ENCODE measurements at regions not wholly inside any gene's neighbourhood (a gene's known extent, or its start where the extent isn't known, plus 50 kb on each side); places are given as distances from the start of the nearest gene placed in this dataset.

DNA sequence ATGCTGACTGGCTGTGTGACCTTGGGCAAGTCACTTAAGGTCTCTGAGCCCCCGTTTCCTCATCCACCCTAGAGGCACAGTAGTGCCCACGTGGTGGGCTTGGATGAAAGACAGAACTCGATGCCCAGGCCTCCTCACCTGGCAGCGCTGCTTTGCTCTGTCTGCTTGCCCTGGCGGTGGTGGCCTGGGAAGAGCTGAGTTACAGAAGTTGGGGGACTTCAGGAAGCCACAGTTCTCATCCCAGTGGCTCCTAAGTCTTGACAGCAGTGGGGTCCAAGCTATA is 171.5 kb upstream of the IER5L start:
- no peak for DNase-seq
- Histone ChIP-seq H2BK5ac (ENCODE audit: low read depth, low read length, poor library complexity) (no peak overlapping the region), H2BK120ac (ENCODE audit: insufficient read depth, low read length, poor library complexity) (no peak overlapping the region), H4K91ac (ENCODE audit: low read depth, low read length) (no peak overlapping the region), H3K23ac (ENCODE audit: low read length) (no peak overlapping the region), H2AK5ac (ENCODE audit: low read length) (peak overlapping the region; percentile 78), H3K9me3 (ENCODE audit: insufficient read depth, low read depth, low read length) (no peaks in the 10 kb centered on the region), H4K12ac (ENCODE audit: low read depth, low read length) (no peak overlapping the region), H3K79me1 (ENCODE audit: low read length) (peaks cover 22% of the 10 kb centered on the region), H3K4me2 (ENCODE audit: low read length) (no peak overlapping the region), H3K36me3 (ENCODE audit: control insufficient read depth in 1 of 2, insufficient read depth in 2 of 2, low read length in 2 of 2) (no peaks in the 10 kb centered on the region), H2AFZ (ENCODE audit: insufficient read depth, low read length, poor library complexity) (no peak overlapping the region), H2BK12ac (ENCODE audit: low read length) (peak overlapping the region; percentile 3), H3K4me1 (ENCODE audit: control insufficient read depth in 1 of 2, insufficient read depth in 2 of 2, low read length in 2 of 2) (peaks cover 11 to 13% of the 10 kb centered on the region in 2 experiments), H3K14ac (ENCODE audit: low read length) (no peak overlapping the region), H4K8ac (ENCODE audit: low read depth, low read length) (no peak overlapping the region), H3K4me3 (ENCODE audit: low read depth, low read length) (no peak overlapping the region), H3K4ac (ENCODE audit: low read depth, low read length) (no peak overlapping the region), H3K27ac (ENCODE audit: low read depth, low read length) (no peak overlapping the region), H3K79me2 (ENCODE audit: control insufficient read depth, insufficient read depth, low read length, poor library complexity) (peaks cover 7% of the 10 kb centered on the region), H3K27me3 (ENCODE audit: insufficient read depth, low read length) (no peaks in the 10 kb centered on the region), H3K18ac (ENCODE audit: low read length) (no peak overlapping the region), H3K9ac (ENCODE audit: low read length) (no peak overlapping the region)
- WGBS (ENCODE audit: extremely low coverage, insufficient coverage, insufficient read length): no CpG with 5 or more reads among the region's 5 CpGs

DNA sequence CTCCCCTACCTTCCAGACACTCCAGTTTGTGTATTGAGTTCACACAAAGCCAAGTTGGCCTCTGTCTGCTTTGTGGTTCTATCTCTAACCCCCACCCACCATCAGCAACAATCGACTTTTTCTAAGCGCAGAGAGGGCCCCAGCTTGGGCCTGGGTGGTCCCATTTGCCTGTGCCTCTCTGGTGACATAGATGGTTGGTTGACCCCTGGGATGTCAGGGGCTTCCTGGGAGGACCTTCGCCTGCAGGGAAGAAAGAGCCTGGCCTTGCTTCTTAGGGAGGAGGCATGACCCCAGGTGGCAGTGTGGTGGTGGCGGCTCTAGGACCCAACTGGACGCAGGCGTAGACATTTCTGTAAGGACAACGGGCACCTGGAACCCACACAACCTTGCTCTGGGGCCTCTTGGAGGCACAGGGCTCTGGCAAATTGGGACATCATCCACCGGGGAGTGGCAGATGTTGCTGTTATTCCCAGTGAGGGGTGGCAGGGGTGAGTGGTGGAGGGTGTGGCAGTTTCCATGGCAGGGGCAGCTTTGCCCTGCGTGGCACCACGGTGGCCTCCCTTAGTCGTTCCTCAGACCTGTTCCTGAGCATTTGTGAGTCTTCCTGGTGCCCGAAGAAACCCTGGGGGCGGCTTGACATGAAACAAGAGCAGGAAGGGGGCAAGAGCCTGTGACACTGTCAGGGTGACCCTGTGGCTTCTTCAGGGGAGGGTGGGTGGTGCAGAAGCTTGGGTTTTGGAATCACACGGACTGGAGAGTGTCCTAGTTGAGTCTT is 171.0 kb upstream of the IER5L start:
- H3K4me1 ChIP-seq (ENCODE audit: control insufficient read depth in 1 of 2, insufficient read depth in 2 of 2, low read length in 2 of 2): peaks cover 12 to 13% of the 10 kb centered on the region in 2 experiments
- no peaks in the 10 kb centered on the region for H3K36me3 ChIP-seq (ENCODE audit: control insufficient read depth in 1 of 2, insufficient read depth in 2 of 2, low read length in 2 of 2)
- no peak overlapping the region for H2BK5ac ChIP-seq (ENCODE audit: low read depth, low read length, poor library complexity)
- H3K23ac ChIP-seq (ENCODE audit: low read length): no peak overlapping the region
- no peak for DNase-seq
- H3K9ac ChIP-seq (ENCODE audit: low read length): no peak overlapping the region
- no peak overlapping the region for H2AFZ ChIP-seq (ENCODE audit: insufficient read depth, low read length, poor library complexity)
- no peak overlapping the region for H3K4ac ChIP-seq (ENCODE audit: low read depth, low read length)
- H3K14ac ChIP-seq (ENCODE audit: low read length): no peak overlapping the region
- H4K8ac ChIP-seq (ENCODE audit: low read depth, low read length): no peak overlapping the region
- WGBS (ENCODE audit: extremely low coverage, insufficient coverage, insufficient read length): no CpG with 5 or more reads among the region's 14 CpGs
- H2BK120ac ChIP-seq (ENCODE audit: insufficient read depth, low read length, poor library complexity): no peak overlapping the region
- peaks cover 7% of the 10 kb centered on the region for H3K79me2 ChIP-seq (ENCODE audit: control insufficient read depth, insufficient read depth, low read length, poor library complexity)
- no peaks in the 10 kb centered on the region for H3K27me3 ChIP-seq (ENCODE audit: insufficient read depth, low read length)
- peak overlapping the region; percentile 78 for H2AK5ac ChIP-seq (ENCODE audit: low read length)
- no peak overlapping the region for H3K4me2 ChIP-seq (ENCODE audit: low read length)
- no peak overlapping the region for H4K12ac ChIP-seq (ENCODE audit: low read depth, low read length)
- peak overlapping the region; percentile 3 for H2BK12ac ChIP-seq (ENCODE audit: low read length)
- peaks cover 22% of the 10 kb centered on the region for H3K79me1 ChIP-seq (ENCODE audit: low read length)
- no peak overlapping the region for H3K18ac ChIP-seq (ENCODE audit: low read length)
- no peak overlapping the region for H3K27ac ChIP-seq (ENCODE audit: low read depth, low read length)
- no peak overlapping the region for H3K4me3 ChIP-seq (ENCODE audit: low read depth, low read length)
- H3K9me3 ChIP-seq (ENCODE audit: insufficient read depth, low read depth, low read length): no peaks in the 10 kb centered on the region
- H4K91ac ChIP-seq (ENCODE audit: low read depth, low read length): no peak overlapping the region

DNA sequence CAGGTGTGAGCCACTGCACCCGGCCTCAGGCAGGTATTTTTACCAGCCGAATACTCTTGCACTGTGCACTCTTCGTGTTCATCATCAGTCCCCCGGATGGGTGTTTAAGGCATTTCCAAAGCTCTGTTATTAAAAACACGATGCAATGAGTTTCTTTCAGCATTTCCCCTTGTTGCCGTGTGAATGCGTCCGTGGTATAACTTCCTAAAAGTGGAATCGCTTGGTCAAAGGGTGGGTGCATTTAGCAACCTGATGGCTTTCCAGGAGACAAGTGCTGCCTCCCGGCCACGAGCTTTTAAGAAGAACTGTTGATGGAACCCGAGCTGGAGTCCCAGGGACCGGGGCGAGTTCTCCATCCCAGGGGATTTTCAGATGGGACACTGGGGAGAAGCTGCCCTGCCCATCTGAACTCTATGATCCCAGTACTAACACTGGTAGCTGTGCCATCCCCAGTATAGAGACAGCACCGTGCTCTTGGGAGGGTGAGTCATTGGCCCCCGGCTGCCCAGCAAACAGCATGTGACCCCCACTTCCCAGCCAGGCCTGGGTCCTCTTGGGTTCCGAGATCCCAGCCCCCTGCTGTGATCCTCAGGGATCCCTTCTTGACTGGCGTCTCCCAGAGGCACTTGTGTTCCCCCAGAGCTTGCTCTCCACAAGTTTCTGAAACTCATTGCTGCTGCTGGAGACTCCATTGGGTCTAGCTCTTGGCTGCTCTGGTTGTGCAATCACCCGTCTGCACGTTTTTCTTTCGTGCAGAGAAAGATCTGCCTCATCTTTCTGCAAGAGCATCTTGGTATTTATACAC is 169.5 kb upstream of the IER5L start:
- Histone ChIP-seq H2BK120ac (ENCODE audit: insufficient read depth, low read length, poor library complexity) (no peak overlapping the region), H3K4ac (ENCODE audit: low read depth, low read length) (no peak overlapping the region), H3K4me2 (ENCODE audit: low read length) (no peak overlapping the region), H2BK5ac (ENCODE audit: low read depth, low read length, poor library complexity) (no peak overlapping the region), H2AFZ (ENCODE audit: insufficient read depth, low read length, poor library complexity) (no peak overlapping the region), H4K12ac (ENCODE audit: low read depth, low read length) (no peak overlapping the region), H3K79me1 (ENCODE audit: low read length) (peaks cover 16% of the 10 kb centered on the region), H4K8ac (ENCODE audit: low read depth, low read length) (no peak overlapping the region), H2BK12ac (ENCODE audit: low read length) (no peak overlapping the region), H3K4me1 (ENCODE audit: control insufficient read depth in 1 of 2, insufficient read depth in 2 of 2, low read length in 2 of 2) (peaks cover 8 to 13% of the 10 kb centered on the region in 2 experiments), H3K36me3 (ENCODE audit: control insufficient read depth in 1 of 2, insufficient read depth in 2 of 2, low read length in 2 of 2) (no peaks in the 10 kb centered on the region), H3K9me3 (ENCODE audit: insufficient read depth, low read depth, low read length) (no peaks in the 10 kb centered on the region), H3K27me3 (ENCODE audit: insufficient read depth, low read length) (no peaks in the 10 kb centered on the region), H3K9ac (ENCODE audit: low read length) (no peak overlapping the region), H3K18ac (ENCODE audit: low read length) (no peak overlapping the region), H3K4me3 (ENCODE audit: low read depth, low read length) (no peak overlapping the region), H4K91ac (ENCODE audit: low read depth, low read length) (peak overlapping the region; percentile 26), H3K27ac (ENCODE audit: low read depth, low read length) (no peak overlapping the region), H3K14ac (ENCODE audit: low read length) (no peak overlapping the region), H3K79me2 (ENCODE audit: control insufficient read depth, insufficient read depth, low read length, poor library complexity) (peaks cover 4% of the 10 kb centered on the region), H2AK5ac (ENCODE audit: low read length) (no peak overlapping the region), H3K23ac (ENCODE audit: low read length) (no peak overlapping the region)
- DNase-seq: no peak
- WGBS (ENCODE audit: extremely low coverage, insufficient coverage, insufficient read length): no CpG with 5 or more reads among the region's 21 CpGs

DNA sequence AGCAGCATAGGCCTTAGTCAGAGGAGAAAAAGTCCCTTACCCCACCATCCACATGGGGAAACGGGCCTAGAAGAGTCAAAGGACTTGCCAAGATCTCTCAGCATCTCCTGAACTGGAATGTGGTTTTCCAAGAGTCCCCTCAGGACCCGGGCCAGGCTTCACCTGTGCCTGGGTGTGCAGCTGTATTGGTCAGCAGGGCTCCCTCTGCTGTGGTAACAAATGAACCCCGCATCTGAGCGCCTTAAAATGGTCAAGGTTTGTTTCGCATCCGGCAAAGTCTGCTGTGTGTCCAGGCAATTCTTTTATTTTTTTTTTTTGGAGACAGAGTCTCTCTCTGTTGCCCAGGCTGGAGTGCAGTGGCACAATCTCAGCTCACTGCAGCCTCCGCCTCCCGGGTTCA is 168.0 kb upstream of the IER5L start:
- Histone ChIP-seq H3K4ac (ENCODE audit: low read depth, low read length) (no peak overlapping the region), H3K27me3 (ENCODE audit: insufficient read depth, low read length) (no peaks in the 10 kb centered on the region), H3K14ac (ENCODE audit: low read length) (no peak overlapping the region), H3K18ac (ENCODE audit: low read length) (no peak overlapping the region), H4K8ac (ENCODE audit: low read depth, low read length) (no peak overlapping the region), H2BK12ac (ENCODE audit: low read length) (peak overlapping the region; percentile 61), H3K4me3 (ENCODE audit: low read depth, low read length) (no peak overlapping the region), H2AK5ac (ENCODE audit: low read length) (no peak overlapping the region), H3K36me3 (ENCODE audit: control insufficient read depth in 1 of 2, insufficient read depth in 2 of 2, low read length in 2 of 2) (no peaks in the 10 kb centered on the region), H2AFZ (ENCODE audit: insufficient read depth, low read length, poor library complexity) (no peak overlapping the region), H3K27ac (ENCODE audit: low read depth, low read length) (no peak overlapping the region), H3K4me1 (ENCODE audit: control insufficient read depth in 1 of 2, insufficient read depth in 2 of 2, low read length in 2 of 2) (peaks cover 3 to 10% of the 10 kb centered on the region in 2 experiments), H2BK5ac (ENCODE audit: low read depth, low read length, poor library complexity) (no peak overlapping the region), H4K91ac (ENCODE audit: low read depth, low read length) (no peak overlapping the region), H3K23ac (ENCODE audit: low read length) (no peak overlapping the region), H3K79me1 (ENCODE audit: low read length) (peaks cover 11% of the 10 kb centered on the region), H4K12ac (ENCODE audit: low read depth, low read length) (no peak overlapping the region), H2BK120ac (ENCODE audit: insufficient read depth, low read length, poor library complexity) (no peak overlapping the region), H3K9ac (ENCODE audit: low read length) (no peak overlapping the region), H3K9me3 (ENCODE audit: insufficient read depth, low read depth, low read length) (peaks cover 2% of the 10 kb centered on the region), H3K79me2 (ENCODE audit: control insufficient read depth, insufficient read depth, low read length, poor library complexity) (no peaks in the 10 kb centered on the region), H3K4me2 (ENCODE audit: low read length) (no peak overlapping the region)
- DNase-seq: no peak
- no CpG with 5 or more reads among the region's 8 CpGs for WGBS (ENCODE audit: extremely low coverage, insufficient coverage, insufficient read length)
